LoVo (cell line): ENCODE measurements at regions not wholly inside any gene's neighbourhood (a gene's known extent, or its start where the extent isn't known, plus 50 kb on each side); places are given as distances from the start of the nearest gene placed in this dataset.
"Not testable (repeated sequence)": the region's sequence is repeated elsewhere in the genome, so short reads cannot be mapped to it uniquely, and the experiment has no call there.

Source experiments
- DNase-seq: peaks from one replicate; pipeline ENCODE4 v3.0.0-alpha.2; 2016; ENCODE audit warnings: low spot score

- no peak for DNase-seq
These were observed 646.0 kb downstream of the TBC1D22A start for GRCh38 chr22:47408409-47408808.

- DNase-seq = no peak
These were observed 645.1 kb downstream of the TBC1D22A start for GRCh38 chr22:47407461-47408025.

DNA sequence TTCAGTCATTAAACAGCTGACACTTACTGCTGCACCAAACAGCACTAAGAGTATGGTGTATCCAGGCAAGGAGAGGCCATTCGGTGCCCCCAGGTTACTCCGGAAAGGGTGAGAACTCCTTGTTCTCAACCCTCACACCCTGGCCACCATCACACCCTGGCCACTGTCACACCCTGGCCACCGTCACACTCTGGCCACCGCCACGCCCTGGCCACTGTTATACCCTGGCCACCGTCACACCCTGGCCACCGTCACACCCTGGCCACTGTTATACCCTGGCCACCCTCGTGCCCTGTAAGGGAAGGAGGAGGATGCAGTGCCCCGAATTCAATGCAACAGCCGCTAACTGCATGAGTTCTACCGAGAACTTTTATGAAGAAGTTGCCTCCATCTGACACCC, 644.4 kb downstream of the TBC1D22A start:
- DNase-seq = no peak

GRCh38 chr22:47406180-47406834, 643.9 kb downstream of the TBC1D22A start:
- no peak for DNase-seq

DNA sequence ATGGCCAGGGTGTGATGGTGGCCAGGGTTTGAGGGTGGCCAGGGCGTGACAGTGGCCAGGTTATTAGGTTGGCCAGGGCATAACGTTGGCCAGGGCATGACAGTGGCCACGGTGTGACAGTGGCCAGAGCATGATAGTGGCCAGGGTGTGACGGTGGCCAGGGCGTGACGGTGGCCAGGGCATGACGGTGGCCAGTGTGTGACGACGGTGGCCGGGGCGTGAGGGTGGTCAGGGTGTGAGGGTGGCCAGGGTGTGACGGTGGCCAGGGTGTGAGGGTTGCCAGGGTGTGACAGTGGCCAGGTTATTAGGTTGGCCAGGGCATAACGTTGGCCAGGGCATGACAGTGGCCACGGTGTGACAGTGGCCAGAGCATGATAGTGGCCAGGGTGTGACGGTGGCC, 642.8 kb downstream of the TBC1D22A start:
- DNase-seq = not testable (repeated sequence)

DNA sequence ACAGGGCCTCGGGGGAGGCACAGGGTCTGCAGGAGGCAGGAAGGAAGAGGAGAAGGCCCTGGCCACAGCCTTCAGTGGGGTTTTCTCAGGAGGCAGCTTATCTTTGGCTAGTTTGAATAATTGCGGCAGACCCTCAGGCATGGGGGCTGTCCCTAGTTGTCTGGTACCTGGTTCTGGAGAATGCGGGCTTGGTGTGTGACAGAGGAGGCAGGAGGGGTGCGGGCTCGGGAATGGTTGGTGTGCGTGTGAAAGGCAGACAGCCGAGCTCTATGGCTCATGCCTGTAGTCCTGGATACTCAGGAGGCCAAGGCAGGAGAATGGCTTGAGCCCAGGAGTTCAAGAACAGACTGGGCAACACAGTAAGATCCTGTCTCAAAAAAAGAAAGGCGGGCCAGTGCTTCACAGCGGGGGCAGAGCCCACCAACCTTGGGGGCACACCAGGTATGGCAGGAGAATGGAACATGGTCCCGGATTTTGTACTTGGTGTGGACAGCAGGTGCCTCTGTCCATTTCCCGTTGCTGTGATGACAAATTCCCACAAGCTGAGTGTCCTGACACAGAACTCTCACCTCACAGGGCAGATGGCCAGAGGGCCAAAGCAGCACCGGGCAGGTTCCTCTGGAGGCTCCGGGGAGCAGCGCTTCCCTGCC, 640.6 kb downstream of the TBC1D22A start:
- no peak for DNase-seq

- DNase-seq = no peak
These were observed 639.7 kb downstream of the TBC1D22A start for GRCh38 chr22:47401976-47402770.

- no peak for DNase-seq
These were observed 639.1 kb downstream of the TBC1D22A start for GRCh38 chr22:47401592-47401898.

DNA sequence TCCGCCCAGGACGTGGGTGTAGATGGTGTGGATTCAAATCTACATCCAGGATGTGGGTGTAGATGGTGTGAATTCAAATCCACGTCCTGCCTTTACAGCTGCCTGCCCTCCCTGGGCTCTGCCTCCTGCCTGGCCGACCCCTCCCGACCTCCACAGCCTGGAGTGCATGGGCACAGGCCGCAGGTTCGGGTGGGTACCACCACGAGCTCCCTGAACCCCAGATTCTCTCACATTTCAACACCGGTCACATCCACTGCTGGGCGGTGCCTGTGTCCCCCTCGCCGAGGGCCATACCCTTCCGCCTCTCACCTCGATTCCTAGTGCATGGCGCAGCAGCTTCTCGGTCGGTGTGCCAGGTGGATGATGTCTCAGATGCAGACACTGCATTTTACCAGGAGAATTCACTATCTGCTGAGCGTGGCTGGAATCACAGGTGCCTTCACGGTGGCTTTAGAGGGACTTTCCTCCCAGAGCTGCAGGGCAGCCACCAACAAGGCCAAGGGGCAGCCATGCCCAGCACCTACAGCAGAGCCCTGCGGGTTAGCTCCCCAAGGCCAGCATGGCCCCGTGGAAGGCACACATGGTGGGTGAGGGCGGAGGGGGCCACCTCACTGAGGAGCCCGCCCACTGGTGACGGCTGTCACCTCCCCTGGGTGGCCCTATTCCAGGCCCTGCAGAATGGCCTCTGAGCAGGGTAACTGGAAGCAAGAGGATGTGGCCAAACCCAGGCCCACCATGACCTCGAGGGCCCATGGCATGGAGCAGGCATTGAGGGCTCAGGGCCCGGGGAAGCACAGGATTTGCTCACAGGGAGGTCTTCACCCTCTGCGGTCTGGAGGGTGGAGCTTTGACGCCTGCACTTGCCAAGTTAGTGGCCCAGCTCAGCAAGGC, 638.5 kb downstream of the TBC1D22A start:
- no peak for DNase-seq

GRCh38 chr22:47400131-47400530, 637.7 kb downstream of the TBC1D22A start:
- DNase-seq = not testable (repeated sequence)

DNA sequence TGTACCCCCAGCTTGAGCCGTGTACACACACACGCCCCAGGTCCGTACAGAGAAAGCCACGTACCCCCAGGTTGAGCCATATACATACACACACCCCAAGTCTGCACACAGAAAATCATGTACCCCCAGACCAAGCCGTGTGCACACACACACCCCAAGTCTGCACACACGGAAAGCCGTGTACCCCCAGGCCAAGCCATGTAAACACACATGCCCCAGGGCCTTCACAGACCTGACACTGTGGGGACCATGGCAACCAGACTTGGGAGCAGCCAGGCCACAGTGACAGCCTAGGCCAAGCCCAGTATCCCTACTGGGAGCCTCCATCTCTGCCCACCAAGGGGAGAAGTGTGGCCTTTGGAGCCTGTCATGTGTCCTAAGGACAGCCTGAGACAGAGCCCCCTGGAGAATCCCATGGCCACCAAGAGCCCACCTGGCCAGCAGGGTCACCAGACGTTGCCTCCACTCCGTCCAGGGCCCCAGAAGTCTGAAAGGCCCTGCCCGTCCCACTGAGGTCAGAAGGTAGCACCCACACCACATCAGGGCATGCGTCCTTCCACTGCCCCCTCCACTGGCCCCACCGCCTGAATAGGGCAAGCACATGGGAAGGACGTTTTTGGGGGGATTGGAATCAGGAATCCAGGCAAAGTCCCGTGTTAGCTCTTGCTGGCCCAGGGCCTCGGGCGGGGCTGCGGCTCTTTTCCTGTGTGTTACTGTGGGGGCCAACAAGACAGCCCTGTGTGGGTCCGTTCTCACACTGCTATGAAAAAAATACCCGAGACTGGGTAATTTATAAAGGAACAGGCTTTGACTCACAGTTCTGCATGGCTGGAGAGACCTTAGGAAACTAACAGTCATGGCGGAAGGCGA, 636.7 kb downstream of the TBC1D22A start:
- no peak for DNase-seq

DNA sequence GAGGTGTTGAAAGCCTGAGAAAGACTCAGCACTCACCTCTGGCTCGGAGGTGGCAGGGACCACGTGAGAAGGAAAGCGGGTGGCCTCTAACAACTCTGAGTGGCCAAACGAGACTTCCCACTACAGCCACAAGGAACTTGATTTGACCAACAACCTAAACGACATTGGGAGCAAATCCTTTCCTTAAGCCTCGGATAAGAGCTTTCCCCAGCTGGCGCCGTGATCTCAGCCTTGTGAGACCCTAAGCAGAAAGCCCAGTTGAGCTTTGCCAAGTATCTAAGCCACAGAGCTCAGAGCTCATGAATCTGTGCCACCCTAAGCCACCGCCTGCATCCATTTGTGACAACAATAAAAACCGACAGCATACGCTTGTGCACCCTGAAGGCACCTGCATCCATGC, 636.0 kb downstream of the TBC1D22A start:
- DNase-seq = no peak

DNA sequence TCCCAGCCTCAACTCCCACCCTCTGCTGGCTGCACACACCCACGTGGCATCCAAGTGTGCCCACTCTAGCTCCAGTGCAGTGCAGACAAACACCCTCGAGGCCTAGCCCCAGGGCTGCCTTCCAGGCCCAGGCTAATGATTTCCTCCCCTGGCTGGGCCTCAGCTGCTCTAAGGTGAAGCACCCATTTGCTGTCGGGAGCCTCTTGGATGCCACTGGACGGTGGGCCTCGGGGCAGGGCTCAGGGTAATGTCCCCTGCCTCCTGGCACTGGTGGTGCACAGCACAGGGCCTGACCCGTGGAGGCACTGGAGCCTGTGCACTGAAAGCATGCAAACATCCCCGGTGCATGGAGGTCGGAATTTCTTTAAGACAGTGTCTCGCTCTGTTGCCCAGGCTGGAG, 635.2 kb downstream of the TBC1D22A start:
- no peak for DNase-seq

DNA sequence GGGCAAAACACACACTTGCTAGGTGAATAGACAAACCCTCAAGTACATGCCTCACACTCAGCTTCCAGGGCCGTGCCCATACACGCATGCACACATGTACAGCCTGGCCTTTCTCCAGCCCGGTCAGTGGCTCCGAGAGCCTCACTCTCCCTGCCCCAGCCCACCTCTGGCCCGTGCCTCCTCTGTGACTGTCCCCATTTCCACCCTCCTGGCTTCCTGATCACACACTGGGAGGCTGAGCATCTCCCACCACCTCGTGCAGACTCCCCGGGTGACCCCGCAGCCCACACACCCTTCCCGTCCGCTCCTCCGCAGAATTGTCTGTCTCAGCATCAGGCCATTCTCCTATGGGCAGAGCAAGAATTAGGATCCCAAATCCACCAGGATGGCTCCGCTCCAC, 634.1 kb downstream of the TBC1D22A start:
- no peak for DNase-seq

DNA sequence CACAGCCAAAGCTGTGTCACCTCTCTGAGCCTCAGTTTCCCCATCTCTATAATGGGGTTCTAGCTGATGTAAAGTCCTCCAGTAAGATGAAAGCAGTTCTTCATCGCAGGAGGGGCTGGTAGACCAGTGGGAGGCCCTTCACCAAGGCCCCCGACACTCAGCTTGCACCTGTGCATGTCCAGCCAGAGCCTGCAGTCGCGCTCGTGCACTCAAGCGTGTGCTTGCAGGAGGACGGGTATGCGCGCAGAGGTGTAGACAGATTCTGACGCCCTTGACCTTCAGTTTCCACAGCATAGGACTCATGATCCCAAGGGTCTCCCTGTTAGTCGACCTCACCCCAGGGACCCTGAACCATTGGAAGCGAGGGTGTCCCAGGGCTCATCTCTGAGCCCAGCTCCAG, 633.7 kb downstream of the TBC1D22A start:
- no peak for DNase-seq

- no peak for DNase-seq
These were observed 633.0 kb downstream of the TBC1D22A start for GRCh38 chr22:47395481-47395880.

GRCh38 chr22:47394504-47395440, 632.3 kb downstream of the TBC1D22A start:
- no peak for DNase-seq

- no peak for DNase-seq
These were observed 630.7 kb downstream of the TBC1D22A start for GRCh38 chr22:47393191-47393590.

- DNase-seq = no peak
These were observed 630.3 kb downstream of the TBC1D22A start for GRCh38 chr22:47392729-47393128.

DNA sequence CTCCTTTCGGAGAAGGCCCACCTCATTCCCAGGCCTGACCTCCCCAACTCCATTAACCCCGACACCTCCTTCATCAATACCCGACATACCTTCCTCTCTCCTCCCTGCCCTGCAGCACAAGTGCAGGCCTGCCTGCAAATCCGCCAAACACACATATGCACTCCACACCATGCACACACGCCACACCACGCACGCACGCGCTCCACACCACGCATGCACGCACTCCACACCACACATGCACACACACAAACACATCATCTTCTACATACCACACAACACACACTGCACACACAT, 629.6 kb downstream of the TBC1D22A start:
- DNase-seq = no peak
